Glutamatergic neuron (in vitro differentiated cells): ENCODE measurements at regions not wholly inside any gene's neighbourhood (a gene's known extent, or its start where the extent isn't known, plus 50 kb on each side); places are given as distances from the start of the nearest gene placed in this dataset.
A peak's percentile ranks its signal among the peaks of the same experiment; 100 is the strongest.

Source experiments
- DNase-seq: peaks from one replicate; pipeline ENCODE4 v3.0.0; 2022
- H3K27ac Mint-ChIP-seq: one replicate; pipeline ENCODE4 v1.8.0; 2020; ENCODE audit warnings: mild to moderate bottlenecking, mixed read lengths, inconsistent platforms; ENCODE audit not compliant: unreplicated experiment
- H3K27me3 Mint-ChIP-seq: one replicate; pipeline ENCODE4 v1.8.0; 2020; ENCODE audit warnings: mild to moderate bottlenecking, moderate library complexity, mixed read lengths, inconsistent platforms; ENCODE audit not compliant: unreplicated experiment
- H3K36me3 Mint-ChIP-seq: one replicate; pipeline ENCODE4 v1.8.0; 2020; ENCODE audit warnings: mild to moderate bottlenecking, mixed read lengths, inconsistent platforms; ENCODE audit not compliant: unreplicated experiment
- H3K4me1 Mint-ChIP-seq: one replicate; pipeline ENCODE4 v1.8.0; 2020; ENCODE audit warnings: mild to moderate bottlenecking, low read depth, mixed read lengths, inconsistent platforms; ENCODE audit not compliant: unreplicated experiment
- H3K4me3 Mint-ChIP-seq: one replicate; pipeline ENCODE4 v1.8.0; 2020; ENCODE audit warnings: mild to moderate bottlenecking, mixed read lengths, inconsistent platforms; ENCODE audit not compliant: unreplicated experiment
- H3K9me3 Mint-ChIP-seq: one replicate; pipeline ENCODE4 v1.8.0; 2020; ENCODE audit warnings: mild to moderate bottlenecking, moderate library complexity, mixed read lengths, inconsistent platforms; ENCODE audit not compliant: unreplicated experiment
- CTCF ChIP-seq: fragments of 200-600 bp; sonication (generic); IDR thresholded peaks from one replicate; pipeline ENCODE4 v1.5.0; 2021; ENCODE audit not compliant: partially characterized antibody, unreplicated experiment

DNA sequence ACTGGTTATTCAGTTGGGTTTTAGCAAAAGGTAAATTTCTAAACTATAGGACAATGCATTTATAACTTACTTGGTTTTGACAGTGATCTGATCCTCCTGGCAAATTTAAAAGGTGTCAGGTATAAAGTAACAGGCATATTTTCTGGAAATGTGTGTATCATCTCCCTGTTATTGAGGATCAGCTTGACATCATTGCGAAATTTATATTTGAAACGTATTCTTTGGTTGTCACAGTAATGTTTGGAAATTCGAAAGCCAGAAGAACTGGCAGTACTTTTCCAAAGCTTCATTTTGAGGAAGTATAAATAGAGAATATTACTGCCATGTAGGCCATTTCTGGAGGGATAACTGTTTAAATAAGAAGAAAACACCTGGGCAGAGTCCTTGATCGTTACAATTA, 422.2 kb upstream of the NRXN1 start:
- Mint-ChIP-seq H3K4me1 (no peaks in the 10 kb centered on the region), H3K27me3 (no peaks in the 10 kb centered on the region), H3K27ac (no peak overlapping the region), H3K36me3 (peaks cover 14% of the 10 kb centered on the region), H3K4me3 (no peak overlapping the region), H3K9me3 (no peaks in the 10 kb centered on the region)
- no peak for TF ChIP-seq CTCF
- no peak for DNase-seq

DNA sequence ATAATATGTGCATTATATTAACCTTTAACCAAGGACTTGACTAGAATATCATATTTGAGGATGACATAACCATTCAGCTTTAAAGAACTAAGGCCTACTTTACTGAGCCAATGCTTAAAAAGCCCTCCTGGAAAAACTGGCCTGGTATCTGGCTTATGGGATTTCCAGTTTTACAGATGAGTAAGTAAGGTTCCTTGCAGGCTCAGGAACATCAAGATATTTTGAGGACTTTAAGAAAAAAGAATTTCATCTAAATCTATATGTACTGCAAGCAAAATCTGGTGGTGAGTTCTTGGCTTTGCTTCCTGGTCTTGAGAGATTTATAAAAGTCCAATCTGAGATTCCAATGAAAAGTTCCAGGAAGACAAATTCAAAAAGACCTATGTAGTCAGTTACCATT, 417.0 kb upstream of the NRXN1 start:
- no peak for TF ChIP-seq CTCF
- no peak overlapping the region for H3K27ac Mint-ChIP-seq
- H3K36me3 Mint-ChIP-seq: peaks cover 18% of the 10 kb centered on the region
- H3K27me3 Mint-ChIP-seq: no peaks in the 10 kb centered on the region
- no peak for DNase-seq
- H3K4me3 Mint-ChIP-seq: no peak overlapping the region
- no peaks in the 10 kb centered on the region for H3K9me3 Mint-ChIP-seq
- no peaks in the 10 kb centered on the region for H3K4me1 Mint-ChIP-seq

DNA sequence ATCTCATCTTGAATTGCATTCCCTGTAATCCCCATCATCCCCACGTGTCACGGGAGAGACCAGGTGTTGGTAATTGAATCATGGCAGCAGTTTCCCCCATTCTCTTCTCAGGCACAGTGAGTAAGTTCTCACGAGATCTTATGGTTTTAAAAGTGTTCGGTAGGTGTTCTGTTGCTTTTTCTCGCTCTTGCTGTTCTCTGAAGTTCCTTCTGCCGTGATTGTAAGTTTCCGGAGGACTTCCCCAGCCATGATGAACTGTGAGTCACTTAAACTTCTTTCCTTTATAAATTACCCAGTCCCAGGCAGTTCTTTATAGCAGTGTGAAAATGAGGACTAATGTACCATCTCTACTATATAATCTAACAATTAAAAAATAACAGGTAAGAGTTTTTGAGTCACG, 409.9 kb upstream of the NRXN1 start:
- H3K4me3 Mint-ChIP-seq: no peak overlapping the region
- peaks cover 2% of the 10 kb centered on the region for H3K36me3 Mint-ChIP-seq
- no peak for DNase-seq
- no peak overlapping the region for H3K27ac Mint-ChIP-seq
- no peaks in the 10 kb centered on the region for H3K27me3 Mint-ChIP-seq
- TF ChIP-seq CTCF: no peak
- H3K4me1 Mint-ChIP-seq: no peaks in the 10 kb centered on the region
- H3K9me3 Mint-ChIP-seq: no peaks in the 10 kb centered on the region

GRCh38 chr2:51424418-51424817, 392.5 kb upstream of the NRXN1 start:
- Mint-ChIP-seq H3K4me3 (no peak overlapping the region), H3K27ac (no peak overlapping the region), H3K9me3 (no peaks in the 10 kb centered on the region), H3K4me1 (no peaks in the 10 kb centered on the region), H3K36me3 (no peaks in the 10 kb centered on the region), H3K27me3 (no peaks in the 10 kb centered on the region)
- peak; percentile 21 for DNase-seq
- TF ChIP-seq CTCF: no peak

GRCh38 chr2:51420511-51420910, 388.6 kb upstream of the NRXN1 start:
- DNase-seq: no peak
- Mint-ChIP-seq H3K36me3 (no peaks in the 10 kb centered on the region), H3K4me3 (no peak overlapping the region), H3K27ac (no peak overlapping the region), H3K4me1 (no peaks in the 10 kb centered on the region), H3K27me3 (no peaks in the 10 kb centered on the region), H3K9me3 (no peaks in the 10 kb centered on the region)
- no peak for TF ChIP-seq CTCF
